ENCODE measurements at regions not wholly inside any gene's neighbourhood (a gene's known extent, or its start where the extent isn't known, plus 50 kb on each side); places are given as distances from the start of the nearest gene placed in this dataset.

GRCh38 chr1:87437663-87438295 lies 109.1 kb downstream of the LMO4 start:
- DNase-seq (ENCODE audit: low read depth in 2 of 2), result no peak

- DNase-seq (ENCODE audit: low read depth in 2 of 2), result no peak
These were observed 111.1 kb downstream of the LMO4 start for GRCh38 chr1:87439821-87440220.

DNA sequence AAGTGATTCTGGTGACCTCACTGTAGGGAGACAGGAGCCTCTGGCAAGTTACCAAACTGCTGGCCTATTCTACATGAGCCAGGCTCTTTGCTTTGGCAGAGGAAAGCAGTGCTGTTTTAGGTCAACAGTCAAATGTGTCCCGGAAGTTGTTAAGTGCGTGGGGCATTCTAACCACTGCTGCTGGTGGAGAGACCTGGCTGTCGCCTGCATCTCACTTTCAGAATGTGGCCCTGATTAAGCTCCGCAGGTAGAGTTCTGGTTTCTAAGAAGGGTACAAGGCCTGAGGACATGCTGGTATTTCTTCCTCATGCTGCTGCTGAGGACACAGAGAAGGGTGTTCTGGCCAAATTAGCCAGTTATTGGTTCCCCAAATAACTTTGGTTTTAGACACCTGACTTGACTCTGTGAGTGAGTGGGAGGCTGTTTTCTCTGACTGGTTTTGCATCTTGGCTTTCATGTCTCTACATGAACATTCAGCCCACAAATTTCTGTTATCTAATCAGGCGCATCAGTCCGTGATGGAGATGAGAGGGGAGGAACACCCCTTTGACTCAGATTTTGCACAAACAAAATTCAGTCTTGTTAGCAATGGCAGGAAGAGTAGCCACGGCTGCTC lies 120.8 kb downstream of the LMO4 start:
- DNase-seq (ENCODE audit: low read depth in 2 of 2), result peak; percentile 4 to 30

DNA sequence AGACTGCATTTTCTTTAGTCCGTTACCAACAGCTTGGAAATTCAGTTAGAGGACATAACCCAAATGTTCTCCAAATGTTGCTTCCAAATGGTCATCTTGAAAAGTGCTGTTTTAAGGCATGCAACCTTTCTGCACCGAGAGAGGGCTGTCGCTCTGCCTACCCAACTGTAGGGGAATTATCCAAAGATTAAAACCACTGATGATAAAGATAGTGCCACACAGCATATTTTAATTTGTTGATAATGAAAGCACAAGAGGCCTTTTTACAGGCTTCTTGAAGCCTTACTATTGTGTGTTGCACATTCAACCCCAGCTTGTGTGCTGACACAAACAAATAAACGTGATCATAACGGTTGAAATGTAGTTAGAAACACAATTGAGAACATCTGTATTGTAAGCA lies 121.5 kb downstream of the LMO4 start:
- DNase-seq (ENCODE audit: low read depth in 2 of 2), result no peak

GRCh38 chr1:87450615-87451209 lies 122.0 kb downstream of the LMO4 start:
- no peak for DNase-seq (ENCODE audit: low read depth in 2 of 2)

DNA sequence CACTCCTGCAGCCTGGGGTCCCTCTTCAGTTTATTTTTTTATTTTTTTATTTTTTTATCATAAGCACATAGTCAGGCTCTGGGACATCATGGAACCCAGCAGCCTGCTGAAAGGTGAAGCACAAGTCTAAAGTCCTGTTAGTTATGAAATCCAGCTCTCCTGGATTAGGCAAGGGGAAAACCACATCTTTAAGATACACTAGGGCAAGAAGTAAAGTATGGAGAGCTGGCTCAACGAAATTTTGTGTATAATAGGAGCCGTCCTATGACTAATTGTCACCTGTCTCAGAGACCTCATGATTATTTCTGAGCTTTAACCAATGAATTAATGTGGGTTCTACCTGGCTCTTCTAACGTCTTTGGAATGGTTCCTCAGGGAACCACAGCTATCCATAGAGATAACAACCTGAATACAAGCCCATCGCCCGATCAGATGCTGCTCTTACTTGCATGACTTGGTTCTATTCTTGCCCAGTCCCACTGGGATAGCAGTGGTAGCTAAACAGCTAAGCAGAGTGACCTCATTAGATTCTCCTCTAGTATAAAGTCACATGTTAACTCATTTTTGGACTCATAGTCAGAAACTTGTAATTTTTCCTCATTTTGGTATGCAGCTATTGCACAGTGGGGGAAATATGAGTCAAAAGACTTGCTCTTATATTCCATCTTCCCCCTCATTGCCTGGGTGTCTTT lies 122.7 kb downstream of the LMO4 start:
- DNase-seq (ENCODE audit: low read depth in 2 of 2), result no peak

DNA sequence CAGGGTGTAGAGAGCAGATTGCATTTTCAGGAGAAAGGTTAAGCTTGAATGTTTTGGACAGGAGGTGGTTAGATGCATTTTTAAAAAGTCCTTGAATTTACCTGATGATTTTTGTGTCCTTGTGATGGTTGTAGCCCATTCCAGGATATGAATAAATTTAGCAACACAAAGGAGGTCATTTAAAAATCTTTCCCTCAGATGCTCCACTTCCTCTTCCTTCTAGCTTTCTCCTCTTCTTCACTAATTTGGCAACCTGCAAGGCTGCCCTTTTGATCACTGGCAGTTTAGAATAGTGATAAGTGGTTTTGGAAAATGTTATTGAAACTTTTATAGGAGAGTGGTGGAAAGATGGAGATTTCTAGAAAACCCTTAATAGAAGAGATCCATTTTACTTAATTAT lies 124.0 kb downstream of the LMO4 start:
- DNase-seq (ENCODE audit: low read depth in 2 of 2), result no peak

DNA sequence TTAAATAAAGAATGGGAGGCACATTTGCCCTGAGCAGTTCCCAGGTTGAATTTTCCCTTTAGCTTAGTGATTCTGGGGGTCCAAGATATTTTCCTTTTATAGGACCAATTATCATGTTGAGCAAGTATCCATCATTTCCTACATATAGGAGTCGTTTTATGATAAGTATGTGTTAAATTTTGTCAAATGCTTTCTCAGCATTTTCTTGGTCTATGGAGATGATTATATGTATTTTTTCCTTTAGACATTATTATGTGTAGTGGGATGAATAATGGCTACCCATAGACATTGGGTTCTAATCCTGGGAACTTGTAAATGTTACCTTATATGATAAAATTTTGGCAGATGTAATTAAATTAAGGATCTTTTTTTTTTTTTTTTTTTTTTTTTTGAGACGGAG lies 128.7 kb downstream of the LMO4 start:
- DNase-seq (ENCODE audit: low read depth in 2 of 2), result no peak

DNA sequence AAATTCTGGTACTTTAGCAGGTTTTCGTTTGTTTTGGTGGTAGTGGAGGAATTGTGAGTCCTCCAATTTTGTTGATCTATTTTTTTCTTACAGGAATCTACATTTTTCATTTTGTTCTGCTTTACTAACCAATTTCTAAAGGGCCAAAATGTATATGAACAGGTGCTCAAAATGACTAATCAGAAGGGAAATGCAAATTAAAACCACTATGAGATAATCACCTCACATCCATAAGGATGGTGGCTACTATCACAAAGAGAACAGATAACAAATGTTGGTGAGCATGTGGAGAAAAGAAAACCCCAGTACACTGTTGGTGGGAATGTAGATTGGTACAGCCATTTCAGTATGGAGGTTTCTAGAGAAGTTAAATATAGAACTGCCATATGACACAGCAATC lies 134.2 kb downstream of the LMO4 start:
- DNase-seq (ENCODE audit: low read depth in 2 of 2), result no peak

- DNase-seq (ENCODE audit: low read depth in 2 of 2), result no peak
These were observed 135.4 kb downstream of the LMO4 start for GRCh38 chr1:87464022-87464490.

- DNase-seq (ENCODE audit: low read depth in 2 of 2), result no peak
These were observed 137.9 kb downstream of the LMO4 start for GRCh38 chr1:87466621-87467020.

GRCh38 chr1:87472716-87473115 lies 144.0 kb downstream of the LMO4 start:
- DNase-seq (ENCODE audit: low read depth in 2 of 2), result no peak

- DNase-seq (ENCODE audit: low read depth in 2 of 2), result no peak
These were observed 144.6 kb downstream of the LMO4 start for GRCh38 chr1:87473203-87473661.

GRCh38 chr1:87474098-87474497 lies 145.4 kb downstream of the LMO4 start:
- no peak for DNase-seq (ENCODE audit: low read depth in 2 of 2)

DNA sequence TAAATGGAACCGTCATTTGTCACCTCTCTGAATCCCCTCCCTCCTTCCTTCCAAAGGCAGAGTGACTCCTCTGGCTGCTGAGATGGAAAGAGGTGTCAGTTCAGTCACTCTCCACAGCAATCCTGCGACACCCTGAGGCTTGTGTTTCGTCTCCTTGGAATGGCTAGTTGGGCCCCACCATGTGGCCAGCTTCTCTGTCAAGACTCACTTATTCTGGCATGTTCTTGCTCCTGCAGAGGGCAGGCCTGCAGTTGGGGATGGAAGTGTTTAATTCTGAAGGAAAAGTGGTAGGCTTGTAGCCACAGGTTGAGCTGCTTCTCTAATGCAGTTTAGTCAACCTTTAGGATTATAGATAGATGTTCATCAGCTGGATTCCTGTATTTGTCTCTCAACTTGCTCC lies 149.6 kb downstream of the LMO4 start:
- DNase-seq (ENCODE audit: low read depth in 2 of 2), result no peak

DNA sequence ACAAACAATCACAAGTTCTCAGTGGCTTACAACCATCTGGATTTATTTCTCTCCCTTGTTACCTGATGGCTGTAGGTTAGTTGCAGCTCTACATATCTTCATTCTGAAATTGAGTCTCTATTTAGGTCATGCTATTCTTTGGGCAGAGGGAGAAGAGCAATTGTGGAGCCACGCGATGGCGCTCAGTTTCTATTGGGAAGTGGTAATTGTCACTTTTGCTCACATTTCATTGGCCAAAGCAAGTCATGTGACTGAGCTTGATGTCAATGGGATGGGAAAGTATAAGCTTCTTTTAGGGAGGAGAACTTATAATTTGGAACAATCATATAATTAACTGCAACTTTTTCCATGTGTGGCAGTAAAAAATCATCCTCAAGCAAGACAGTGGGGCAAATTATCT lies 166.5 kb downstream of the LMO4 start:
- no peak for DNase-seq (ENCODE audit: low read depth in 2 of 2)

- DNase-seq (ENCODE audit: low read depth in 2 of 2), result no peak
These were observed 167.2 kb downstream of the LMO4 start for GRCh38 chr1:87495870-87496269.

GRCh38 chr1:87497380-87498203 lies 168.9 kb downstream of the LMO4 start:
- DNase-seq (ENCODE audit: low read depth in 2 of 2), result no peak

GRCh38 chr1:87501738-87502137 lies 173.1 kb downstream of the LMO4 start:
- DNase-seq (ENCODE audit: low read depth in 2 of 2), result no peak

GRCh38 chr1:87505391-87505983 lies 176.8 kb downstream of the LMO4 start:
- no peak for DNase-seq (ENCODE audit: low read depth in 2 of 2)

GRCh38 chr1:87506147-87506546 lies 177.5 kb downstream of the LMO4 start:
- no peak for DNase-seq (ENCODE audit: low read depth in 2 of 2)

Data from stimulated activated CD8-positive, alpha-beta memory T cell treated with anti-CD3 and anti-CD28 coated beads, Interleukin-2, amount 100 ng/mL, for 48 hours (primary cell).